GM21367 (cell line): ENCODE measurements at regions not wholly inside any gene's neighbourhood (a gene's known extent, or its start where the extent isn't known, plus 50 kb on each side); places are given as distances from the start of the nearest gene placed in this dataset.

Source experiments
- ATAC-seq: cut with Tn5 transposase; IDR thresholded peaks from one replicate; pipeline ENCODE4 v1.9.1; 2021; ENCODE audit not compliant: unreplicated experiment

- ATAC-seq: no peak
These were observed 50.5 kb downstream of the RGS12 start for GRCh38 chr4:3343358-3343757.

DNA sequence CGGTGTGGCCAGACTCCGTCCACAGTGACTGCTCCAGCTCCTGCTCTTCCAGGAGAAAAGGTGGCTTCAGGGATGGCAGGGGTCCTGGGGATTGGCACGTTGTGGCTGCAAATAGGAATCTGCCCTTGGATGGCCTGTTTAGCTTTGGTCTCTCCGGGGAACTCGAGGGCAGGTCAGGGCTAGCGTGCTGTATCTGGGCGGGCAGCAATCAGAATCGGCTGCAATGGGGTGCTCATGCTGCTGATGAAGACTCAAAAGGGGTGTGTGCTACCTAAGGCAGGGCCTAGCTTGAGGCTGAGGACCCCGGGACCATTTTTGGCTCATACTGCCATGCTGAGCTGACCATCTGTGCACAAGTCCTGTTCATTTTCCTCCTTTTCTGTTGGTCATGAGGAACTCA, 51.3 kb downstream of the RGS12 start:
- no peak for ATAC-seq

DNA sequence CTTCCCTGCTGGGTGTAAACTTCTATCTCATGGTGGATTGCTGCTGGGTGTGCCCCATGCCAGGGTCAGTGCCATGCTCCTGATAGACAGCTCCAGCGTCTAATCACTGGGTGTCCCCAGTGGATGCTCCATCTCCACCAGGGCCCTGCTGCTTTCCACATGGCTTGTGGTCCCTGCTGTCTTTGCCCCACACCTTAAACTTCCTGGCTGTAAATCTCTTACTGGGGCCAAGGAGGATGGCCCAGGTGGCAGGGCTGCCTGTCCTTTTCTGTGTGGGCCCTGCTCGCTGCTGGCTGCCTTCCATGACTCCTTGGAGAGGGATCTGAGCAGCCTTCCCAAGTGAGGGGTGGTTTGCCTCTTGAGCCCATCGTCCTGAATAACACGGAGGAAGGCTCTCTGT, 51.8 kb downstream of the RGS12 start:
- no peak for ATAC-seq

- ATAC-seq: no peak
These were observed 52.6 kb downstream of the RGS12 start for GRCh38 chr4:3345384-3345783.

- ATAC-seq: peak; percentile 68
These were observed 53.3 kb downstream of the RGS12 start for GRCh38 chr4:3346146-3346545.

DNA sequence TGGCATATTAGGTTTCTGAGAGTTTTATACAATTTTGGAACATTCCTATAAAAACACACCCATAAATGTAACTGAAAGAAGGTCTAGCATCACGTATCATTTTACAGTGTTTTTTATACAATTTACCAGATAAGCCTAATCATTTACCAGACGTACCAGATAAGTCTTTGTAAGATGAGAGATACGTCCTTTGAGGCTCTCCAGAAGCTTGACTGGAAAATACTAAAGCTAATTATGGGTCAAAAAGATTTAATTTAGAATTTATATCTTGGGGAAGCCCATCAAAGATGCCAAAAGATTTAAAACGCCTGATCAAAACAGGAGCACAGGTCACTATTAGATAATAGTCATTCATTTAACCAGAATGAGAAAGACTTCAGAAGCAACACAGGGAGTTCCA, 55.0 kb downstream of the RGS12 start:
- no peak for ATAC-seq

GRCh38 chr4:3348621-3349020, 55.8 kb downstream of the RGS12 start:
- no peak for ATAC-seq

- no peak for ATAC-seq
These were observed 56.3 kb downstream of the RGS12 start for GRCh38 chr4:3349116-3349515.

DNA sequence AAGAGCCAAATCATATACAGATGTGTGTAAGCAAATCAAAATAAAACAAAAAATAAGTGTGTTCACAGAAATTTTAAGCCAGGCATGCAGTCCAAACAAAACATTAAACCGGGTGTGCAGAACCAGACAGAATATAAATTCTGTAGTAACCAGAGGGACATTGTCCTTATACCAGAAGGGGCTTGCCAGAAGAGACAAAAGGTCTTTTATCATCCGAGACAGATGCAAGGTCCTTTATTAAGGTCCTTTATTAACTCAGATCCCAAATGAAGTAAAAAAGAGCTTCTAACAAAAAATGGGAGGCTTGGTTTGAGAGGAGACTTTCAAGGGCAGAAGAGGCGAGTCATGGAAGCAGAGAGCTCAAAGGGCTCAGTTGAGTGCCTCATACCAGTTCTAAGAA, 59.2 kb downstream of the RGS12 start:
- no peak for ATAC-seq

GRCh38 chr4:3352505-3352904, 59.7 kb downstream of the RGS12 start:
- no peak for ATAC-seq

- ATAC-seq: no peak
These were observed 60.2 kb downstream of the RGS12 start for GRCh38 chr4:3352941-3353594.

- ATAC-seq: no peak
These were observed 61.1 kb downstream of the RGS12 start for GRCh38 chr4:3353752-3354454.

DNA sequence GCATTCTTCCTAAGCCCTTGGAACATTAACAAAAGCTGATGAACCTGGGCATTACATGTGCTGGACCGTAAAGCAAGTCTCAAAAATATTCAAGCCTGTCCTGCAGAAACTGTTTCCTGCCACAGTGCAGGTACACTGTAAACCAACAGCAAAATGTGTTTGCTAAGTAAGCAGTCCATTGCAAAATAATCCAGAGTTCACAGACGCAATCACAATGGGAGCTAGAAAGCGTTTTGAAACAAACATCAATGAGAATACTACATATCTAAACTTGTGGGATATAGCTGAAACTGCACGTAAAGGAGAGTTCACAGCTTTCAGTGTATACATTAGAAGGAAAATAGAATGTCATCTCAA, 61.6 kb downstream of the RGS12 start:
- no peak for ATAC-seq

DNA sequence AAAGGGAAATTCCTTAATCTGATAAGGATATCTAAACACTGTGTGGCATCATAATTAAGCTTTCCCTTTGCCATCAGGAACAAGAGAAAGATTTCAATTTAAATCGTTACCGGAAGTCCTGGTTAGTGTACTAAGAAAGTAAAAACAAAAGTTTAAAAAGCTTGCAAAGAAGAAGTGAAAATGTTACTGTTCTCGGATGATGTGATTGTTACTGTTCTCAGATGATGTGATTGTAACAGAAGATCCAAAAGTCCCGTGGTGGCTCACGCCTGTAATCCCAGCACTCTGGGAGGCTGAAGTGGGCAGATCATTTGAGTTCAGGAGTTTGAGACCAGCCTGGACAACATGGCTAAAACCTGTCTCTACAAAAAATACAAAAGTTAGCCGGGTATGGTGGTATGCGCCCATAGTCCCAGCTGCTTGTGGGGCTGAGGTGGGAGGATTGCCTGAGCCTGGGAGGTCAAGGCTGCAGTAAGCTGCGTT, 62.5 kb downstream of the RGS12 start:
- peak; percentile 94 for ATAC-seq

DNA sequence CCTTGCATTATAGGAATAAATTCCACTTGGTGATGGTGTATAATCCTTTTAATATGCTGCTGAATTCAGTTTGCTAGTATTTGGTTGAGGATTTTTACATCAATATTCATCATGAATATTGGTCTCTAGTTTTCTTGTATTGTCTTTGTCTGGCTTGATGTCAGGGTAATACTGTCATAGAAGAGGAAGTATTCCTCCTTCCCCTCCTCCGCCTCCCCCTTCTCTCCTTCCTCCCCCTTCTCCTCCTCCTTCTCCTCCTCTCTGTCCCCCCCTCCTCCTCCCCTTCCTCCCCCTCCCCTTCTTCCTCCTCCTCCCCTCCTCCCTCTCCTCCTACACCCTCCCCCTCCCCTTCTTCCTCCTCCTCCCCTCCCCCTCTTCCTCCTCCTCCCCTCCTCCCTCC, 65.8 kb downstream of the RGS12 start:
- no peak for ATAC-seq

GRCh38 chr4:3360777-3361176, 68.0 kb downstream of the RGS12 start:
- ATAC-seq: no peak

GRCh38 chr4:3361406-3361805, 68.6 kb downstream of the RGS12 start:
- no peak for ATAC-seq

DNA sequence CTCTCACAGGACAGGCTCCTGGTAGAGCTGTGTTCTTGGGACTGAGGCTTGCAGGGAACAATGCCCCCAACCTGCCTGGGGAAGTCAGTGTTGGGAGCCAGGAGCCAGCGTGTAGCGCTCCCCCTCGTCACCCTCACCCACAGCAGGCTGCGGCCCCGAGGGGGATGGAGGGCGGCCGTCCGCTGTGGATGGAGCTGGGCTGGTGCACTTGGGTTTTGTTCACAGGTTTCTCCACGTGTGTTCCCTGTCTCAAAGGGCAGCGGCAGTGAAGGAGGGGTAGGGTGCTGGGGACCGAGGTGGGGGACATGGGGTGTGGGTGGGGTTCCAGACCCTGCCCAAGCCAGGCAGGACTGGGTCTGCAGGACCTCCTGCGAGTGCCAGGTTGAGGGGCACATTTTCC, 69.1 kb downstream of the RGS12 start:
- ATAC-seq: no peak

GRCh38 chr4:3362431-3363287, 69.8 kb downstream of the RGS12 start:
- ATAC-seq: no peak

GRCh38 chr4:3363411-3364141, 70.8 kb downstream of the RGS12 start:
- no peak for ATAC-seq

DNA sequence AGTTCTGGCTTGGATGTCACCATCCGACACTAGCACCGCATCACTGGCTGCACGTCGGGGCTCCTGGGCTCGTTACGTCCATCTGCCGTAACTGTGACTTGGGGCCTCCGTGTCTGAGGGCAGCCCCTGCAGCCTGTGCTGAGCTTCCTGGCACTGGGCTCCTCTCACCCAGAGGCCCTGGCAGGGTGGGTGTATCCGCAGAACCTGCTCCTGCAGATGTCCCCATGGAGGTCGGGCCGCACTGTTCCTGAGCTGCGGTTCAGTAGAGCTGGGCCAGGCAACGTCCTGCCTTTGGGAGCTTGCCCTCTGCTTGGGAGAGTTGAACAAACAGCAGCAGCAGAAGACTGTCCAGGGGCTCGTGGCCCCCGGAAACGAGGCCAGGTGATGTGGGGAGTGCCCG, 71.4 kb downstream of the RGS12 start:
- no peak for ATAC-seq
